DMS79 treated with DMSO at 0.1 percent for 48 hours (cell line): ENCODE measurements at regions not wholly inside any gene's neighbourhood (a gene's known extent, or its start where the extent isn't known, plus 50 kb on each side); places are given as distances from the start of the nearest gene placed in this dataset.
A peak's percentile ranks its signal among the peaks of the same experiment; 100 is the strongest.

Experiments
- DNase-seq: peaks from one replicate; lab custom pipeline; 2025; lab: John Stamatoyannopoulos, UW

DNA sequence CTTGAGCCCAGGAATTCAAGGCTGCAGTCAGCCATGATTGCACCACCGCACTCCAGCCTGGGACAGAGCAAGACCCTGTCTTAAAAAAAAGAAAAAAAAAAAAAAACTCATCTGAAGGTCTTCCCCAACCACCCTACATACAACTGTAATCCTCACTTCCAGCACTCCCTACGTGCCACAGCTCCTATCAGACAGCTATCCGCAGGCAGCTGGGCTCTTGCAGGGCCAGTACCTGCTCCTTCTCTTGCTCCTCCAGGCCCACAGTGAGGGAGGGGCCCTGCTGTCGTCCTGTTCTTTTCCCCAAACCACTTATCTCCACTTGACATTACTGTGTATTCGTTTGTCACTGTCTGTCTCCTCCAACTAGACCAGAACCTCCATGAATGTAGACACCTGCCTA lies 156.1 kb upstream of the NECTIN1 start:
- peak; percentile 82 for DNase-seq

- no peak for DNase-seq
Measured at GRCh38 chr11:119882316-119882715, 153.3 kb upstream of the NECTIN1 start.

DNA sequence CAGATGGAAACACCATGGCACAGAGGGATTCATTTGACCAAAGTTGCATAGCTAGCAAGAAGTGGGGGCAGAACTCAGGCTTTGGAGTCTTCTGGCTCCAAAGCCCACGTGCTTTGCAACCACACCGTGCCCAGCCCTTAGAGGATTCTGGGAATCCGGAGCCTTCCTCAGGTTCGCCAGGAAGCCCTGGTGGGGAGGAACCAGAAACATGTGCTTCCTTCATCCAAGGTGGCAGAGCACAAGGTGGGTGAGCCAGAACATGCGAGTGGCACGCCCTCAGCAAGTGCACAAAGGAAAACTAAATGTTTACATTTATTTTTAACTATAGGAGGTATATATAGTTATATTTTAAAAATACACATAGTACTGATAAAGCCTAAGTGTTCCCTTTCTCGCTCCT lies 151.9 kb upstream of the NECTIN1 start:
- DNase-seq: no peak

GRCh38 chr11:119880143-119880542 lies 151.1 kb upstream of the NECTIN1 start:
- no peak for DNase-seq

- DNase-seq: no peak
Measured at GRCh38 chr11:119878990-119879389, 150.0 kb upstream of the NECTIN1 start.

DNA sequence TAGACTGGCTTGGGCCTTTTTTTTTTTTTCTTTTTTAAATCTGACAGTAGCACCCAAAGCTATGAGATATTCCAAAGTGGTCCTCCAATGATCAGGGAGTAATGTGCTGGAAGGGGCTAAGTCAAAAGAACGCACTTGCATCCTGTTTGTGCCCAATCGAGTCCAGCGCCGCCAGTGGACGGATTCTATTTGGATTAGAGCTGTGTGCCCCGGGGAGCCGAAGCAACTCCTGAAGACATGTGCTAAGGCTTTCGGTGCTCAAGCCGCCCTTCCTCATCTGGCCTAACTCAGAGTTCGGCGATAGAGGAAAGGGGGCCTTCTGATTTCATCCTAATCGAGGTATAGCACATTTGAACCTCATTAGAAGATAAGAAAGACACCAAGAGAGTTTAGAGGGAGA lies 147.8 kb upstream of the NECTIN1 start:
- no peak for DNase-seq

DNA sequence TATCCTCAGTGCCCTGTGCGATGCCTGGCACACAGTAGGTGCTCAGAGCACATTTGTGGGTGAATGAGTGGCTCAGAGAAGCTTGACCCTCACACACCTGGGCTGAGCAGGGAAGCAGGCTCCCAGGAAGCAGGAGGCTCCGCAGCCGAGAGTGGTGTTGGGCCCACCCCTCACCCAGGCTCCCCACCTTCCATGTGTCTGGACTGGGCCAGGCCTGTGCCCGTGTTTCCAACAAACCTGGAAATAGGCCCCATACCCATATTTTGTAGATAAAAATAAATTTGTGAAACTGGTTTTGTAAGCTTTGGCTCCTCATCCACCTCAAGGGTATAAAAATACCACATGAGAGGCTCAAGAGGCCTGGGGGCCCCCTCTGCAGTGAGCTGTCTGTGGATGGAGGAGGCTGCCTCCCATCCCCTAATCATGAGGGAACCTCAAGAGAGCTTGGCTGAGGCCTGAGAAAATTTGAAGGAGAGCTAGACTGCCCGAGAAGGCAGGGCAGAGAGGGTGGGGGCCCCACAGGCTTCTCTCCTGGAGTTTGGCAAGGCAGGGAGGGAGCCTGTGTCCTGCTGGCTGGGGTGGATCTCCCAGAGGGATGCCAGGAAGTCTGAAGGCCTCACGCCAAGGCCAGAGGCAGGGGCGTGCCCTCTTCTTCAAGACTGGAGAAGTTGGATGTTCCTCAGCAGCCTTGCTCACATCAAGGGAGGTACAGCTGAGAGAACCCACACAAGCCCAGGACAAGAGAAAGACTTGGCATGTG lies 147.0 kb upstream of the NECTIN1 start:
- DNase-seq: no peak

DNA sequence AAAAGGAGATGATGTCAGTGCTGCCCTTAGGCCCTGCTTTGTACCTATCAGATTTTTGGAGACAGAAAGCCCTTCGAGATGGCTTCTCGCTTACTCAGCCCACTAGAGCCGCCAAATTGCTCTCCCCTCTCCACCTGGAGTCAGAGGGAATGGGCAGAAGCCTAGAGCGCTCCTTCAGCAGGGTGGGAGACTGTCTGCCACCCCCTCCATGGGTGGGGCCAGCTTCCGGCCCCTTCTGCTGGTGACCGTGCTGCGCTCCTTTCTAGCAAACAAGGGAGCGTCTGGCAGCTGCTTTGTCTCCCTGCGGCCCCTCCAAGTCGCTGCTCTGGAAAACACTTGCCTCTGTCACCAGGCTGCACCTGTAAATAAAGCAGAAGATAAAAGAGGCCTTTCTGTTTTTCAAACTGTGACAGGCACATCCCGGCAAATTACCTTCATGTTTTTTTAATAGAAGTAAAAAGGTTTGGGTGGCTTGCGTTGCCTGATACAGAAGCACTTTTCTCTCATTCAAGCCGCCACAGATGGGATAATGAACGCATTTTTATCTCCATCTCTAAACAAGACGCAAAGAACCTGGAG lies 145.7 kb upstream of the NECTIN1 start:
- no peak for DNase-seq

DNA sequence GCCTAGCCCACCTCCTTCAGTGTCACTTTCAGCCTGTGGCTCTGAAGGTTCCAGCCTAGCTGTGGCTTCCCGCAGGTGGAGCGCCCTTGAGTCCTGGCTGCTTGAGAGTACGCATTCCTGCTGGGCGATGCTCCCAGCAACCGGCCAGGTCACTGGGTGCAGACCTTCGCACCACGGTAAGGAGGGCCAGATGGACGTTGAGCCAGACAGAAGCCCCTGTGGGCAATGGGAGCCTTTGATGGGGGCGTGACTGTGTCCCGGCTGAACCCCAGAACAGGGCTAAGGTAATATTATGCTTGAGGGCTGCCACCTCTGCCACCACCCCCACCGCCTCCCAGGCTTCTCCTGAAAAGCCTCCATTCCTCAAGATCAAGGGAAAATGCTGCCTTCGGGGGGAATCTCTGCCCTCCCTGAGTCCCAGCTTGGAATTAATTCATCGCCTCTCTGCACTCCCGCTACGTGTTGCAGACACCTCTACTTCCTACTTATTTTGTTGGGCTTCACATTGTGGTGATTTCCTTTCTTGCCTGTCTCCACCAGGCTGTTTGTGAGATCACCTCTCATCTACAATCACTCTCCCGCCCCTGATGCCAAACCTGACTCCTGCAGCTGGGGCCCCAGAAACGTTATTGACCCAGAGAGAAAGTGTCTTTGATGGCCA lies 144.9 kb upstream of the NECTIN1 start:
- DNase-seq: no peak

DNA sequence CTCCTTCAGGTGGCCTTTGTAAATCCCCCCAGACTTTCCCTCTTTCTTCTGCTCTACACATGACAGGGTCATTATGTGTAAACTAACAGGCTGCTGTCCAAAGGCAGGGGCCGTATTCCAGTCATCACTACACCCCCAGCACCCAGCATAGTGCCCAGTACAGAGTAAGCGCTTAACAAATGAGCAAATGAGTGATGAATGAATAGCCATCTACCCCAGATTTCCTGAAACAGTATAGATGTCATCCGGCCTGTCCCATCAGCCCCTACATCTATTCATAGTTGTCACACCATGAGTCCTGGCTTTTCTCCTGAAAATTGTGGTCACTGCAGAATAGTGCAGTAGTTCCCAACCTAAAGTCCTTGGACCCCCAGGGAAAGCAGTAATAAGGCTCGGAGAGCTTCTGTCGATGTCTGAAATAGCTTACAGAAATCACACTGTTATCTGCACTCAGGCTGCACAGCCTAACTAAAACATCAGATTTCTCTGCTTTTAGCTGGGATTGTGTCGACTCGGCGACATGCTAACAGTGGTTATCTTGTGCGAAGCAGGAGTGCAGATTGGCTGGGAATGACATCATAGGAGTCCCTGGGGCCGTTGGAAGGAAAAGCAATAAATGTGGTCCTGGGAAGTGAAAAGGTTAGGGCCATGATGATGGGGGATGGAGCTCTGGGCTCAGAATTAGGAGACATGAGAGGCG lies 143.8 kb upstream of the NECTIN1 start:
- DNase-seq: no peak

DNA sequence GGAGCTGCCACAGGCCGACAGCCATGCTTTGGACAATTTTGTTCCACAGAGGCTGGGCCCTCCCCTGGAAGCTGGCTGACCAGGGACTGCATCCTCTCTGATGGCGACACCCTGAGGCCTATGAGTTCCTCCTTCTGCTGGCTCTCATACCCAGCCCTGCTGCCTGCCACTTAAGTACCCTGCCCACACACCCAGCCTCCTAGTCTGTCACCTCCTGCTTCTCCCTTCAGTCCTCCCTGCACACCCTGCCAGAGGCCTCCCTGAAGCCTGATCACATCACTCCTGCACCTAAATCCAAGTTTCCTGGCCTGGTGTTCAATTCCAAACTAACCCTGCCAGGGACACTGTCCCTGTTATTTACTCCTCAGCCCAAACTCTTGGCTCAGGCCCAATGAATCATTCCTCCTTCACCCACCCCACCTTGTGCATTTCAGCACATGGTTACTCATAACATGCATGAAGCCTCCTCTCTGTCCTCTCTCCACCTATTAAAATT lies 136.7 kb upstream of the NECTIN1 start:
- no peak for DNase-seq

DNA sequence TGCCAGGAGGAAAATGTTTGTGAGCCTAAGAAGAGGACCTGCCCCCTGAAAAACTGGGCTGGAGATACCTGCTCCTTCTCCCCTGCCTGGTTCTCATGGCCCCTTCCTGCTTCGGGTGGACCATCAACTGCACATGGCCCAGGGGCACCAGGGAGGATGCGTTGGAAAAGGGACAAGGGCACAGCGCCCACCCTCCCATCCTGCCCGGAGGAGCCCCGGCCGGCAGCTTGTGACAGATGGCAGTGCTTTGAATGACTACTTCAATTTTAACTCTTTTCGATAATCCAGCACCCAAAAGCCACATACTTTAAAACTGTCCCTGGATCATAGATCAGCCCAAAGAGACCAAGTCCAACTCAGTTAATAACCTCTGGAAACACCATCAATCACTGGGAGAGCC lies 135.8 kb upstream of the NECTIN1 start:
- no peak for DNase-seq

DNA sequence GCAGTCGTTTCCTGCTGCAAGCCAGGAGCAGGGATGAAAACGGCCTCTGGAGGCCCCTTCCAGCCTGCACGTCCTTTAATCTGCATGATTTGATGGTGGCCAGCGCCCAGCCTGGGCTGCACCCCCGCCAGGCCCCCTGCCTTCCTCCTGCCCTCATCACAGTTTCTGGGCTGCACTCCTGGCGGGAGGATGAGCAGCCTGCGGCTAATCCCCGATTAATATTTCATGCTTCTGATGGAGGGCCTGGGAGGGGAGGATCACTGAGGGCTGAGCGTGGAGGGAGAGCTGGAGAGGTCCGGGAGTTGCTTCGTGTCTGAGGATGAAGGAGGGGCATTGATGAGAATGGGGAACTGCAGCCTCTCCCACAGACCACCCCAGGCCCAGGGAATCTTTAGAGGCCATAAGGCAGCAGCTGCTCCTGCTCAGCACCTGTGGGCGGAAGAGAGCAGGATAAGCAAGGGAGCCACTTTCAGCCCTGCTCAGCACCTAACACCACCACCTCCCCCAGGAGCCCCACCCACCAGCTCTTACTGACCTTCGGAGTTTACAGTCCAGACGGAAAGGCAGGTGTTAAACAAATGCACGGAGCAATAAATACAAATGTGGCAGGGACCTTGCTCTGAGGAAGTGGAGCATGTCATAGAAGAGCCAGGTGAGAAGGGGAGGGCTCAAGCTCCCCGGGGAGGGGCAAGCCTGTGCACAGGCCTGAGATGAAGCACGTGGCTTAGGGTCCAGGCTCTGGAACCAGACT lies 135.0 kb upstream of the NECTIN1 start:
- peak; percentile 93 for DNase-seq

GRCh38 chr11:119863236-119863635 lies 134.2 kb upstream of the NECTIN1 start:
- no peak for DNase-seq

- no peak for DNase-seq
Measured at GRCh38 chr11:119861160-119861559, 132.2 kb upstream of the NECTIN1 start.

DNA sequence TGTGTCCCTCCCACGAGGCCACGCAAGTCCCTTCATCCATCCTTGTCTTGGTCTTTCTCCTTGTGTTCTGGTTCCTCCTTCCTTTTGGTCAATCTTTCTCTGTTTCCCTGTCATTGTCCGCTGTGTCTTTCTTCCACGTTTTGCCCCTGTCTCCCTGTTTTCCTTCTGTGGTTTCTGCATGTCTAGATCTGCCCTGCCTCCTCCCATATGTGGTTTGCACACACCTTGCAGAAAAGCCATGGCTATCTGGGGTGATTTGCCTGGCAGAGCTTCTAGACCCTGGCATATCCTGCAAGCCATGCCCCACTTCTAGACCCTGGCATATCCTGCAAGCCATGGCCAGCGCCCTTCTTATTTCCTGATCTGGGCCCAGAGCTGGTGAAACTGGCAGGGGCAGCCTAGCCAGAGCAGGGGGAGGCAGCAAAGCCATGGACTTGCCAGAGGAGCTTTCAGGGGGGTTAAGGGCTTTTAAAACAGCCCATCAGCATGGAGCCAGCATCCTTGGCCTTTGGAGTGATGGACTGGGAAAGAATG lies 131.6 kb upstream of the NECTIN1 start:
- DNase-seq: no peak

- DNase-seq: no peak
Measured at GRCh38 chr11:119859684-119860083, 130.7 kb upstream of the NECTIN1 start.

- no peak for DNase-seq
Measured at GRCh38 chr11:119858288-119858687, 129.3 kb upstream of the NECTIN1 start.

DNA sequence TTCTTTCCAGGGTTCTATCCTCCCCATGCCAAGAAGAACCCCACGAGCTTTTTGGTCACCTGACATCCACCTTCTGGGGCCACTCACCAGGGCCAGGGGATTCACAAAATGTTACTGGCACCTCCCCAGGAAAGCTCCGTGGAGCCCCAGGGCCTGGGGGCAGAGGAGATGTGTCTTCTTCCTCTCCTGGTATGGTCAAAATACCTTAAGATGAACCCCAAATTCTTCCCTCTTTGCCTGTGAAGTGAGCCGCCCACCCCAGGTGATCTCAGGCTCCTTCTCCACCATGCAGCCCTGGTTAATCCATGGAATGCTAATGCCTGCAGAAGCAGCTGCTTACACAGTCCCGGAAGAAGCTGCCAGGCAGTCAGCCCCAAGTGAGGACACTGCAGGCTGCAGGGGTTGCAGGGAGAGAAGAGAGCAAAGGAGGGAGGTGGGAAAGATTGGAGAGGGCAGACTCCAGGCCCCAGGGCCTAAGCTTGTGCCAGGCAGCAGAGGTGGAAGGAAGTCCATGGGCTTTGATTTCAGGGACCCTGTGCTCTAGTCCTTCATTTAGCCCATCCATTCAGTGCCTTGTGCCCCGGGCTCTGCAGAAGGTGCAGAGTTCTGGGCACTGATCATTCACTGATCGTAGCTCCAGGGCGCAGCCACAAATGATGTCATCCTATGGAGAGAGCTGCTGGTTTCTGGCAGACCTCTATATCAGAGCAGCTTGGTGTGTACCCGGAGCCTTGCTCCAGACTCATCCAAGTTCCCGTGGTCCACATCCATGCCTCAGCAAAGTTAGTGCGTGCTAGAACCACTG lies 127.9 kb upstream of the NECTIN1 start:
- no peak for DNase-seq

DNA sequence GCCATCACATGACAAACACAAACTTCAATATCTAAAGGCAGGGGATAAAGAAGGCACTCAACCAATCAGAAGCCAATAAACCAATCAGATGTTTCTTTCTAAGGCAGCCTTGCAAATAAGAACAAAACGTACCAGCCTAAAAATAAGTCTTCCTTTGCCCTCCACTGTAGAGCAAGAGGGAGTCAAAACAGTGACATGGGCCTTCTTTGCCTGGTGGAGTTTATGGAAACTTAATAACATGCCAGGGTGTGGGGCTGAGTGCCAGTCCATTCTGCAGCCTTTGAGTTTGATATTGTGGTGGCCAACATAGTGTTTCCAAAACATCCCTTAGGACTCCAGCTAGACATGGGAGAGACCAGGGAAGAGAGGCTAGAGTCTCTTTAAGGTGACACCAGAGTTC lies 126.1 kb upstream of the NECTIN1 start:
- peak; percentile 71 for DNase-seq

DNA sequence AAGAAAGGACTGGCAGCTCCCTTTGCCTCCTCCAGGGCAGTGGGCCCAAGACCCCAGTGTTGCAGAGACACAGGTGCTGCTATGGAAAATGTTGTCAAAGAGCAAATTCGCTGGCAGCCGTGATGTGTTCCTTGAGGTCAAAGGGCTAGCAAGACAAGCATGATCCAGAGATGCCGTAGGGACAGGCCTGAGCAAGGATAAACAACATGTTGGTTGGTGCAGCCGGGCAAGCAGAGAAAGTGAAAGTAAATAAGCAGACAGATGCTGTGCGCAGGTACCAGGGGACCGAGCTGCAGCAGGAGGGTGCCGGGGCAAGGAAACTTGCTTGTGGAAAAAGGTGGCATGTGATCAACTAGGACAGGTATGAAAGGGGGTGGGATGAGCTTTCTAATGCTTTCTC lies 125.5 kb upstream of the NECTIN1 start:
- DNase-seq: peak; percentile 83
